IPS-20b (cell line): ENCODE measurements at regions not wholly inside any gene's neighbourhood (a gene's known extent, or its start where the extent isn't known, plus 50 kb on each side); places are given as distances from the start of the nearest gene placed in this dataset.

Experiments
- H3K27ac ChIP-seq: one replicate; pipeline ENCODE4 v1.5.1; 2013; ENCODE audit warnings: low read length
- H3K27me3 ChIP-seq: 2 replicates; pipeline ENCODE4 v1.6.1; 2013; ENCODE audit warnings: mild to moderate bottlenecking, low read length, inconsistent platforms; ENCODE audit not compliant: insufficient read depth
- H3K36me3 ChIP-seq: 2 replicates; pipeline ENCODE4 v1.6.1; 2013; ENCODE audit warnings: low read depth, mild to moderate bottlenecking, inconsistent platforms, low read length, moderate library complexity; ENCODE audit not compliant: insufficient read depth
- H3K4me1 ChIP-seq: 2 replicates; pipeline ENCODE4 v1.6.1; 2013; ENCODE audit warnings: mild to moderate bottlenecking, control low read depth, inconsistent platforms, low read length, moderate library complexity; ENCODE audit not compliant: insufficient read depth
- H3K4me3 ChIP-seq: 2 replicates; pipeline ENCODE4 v1.5.1; 2013; ENCODE audit warnings: mild to moderate bottlenecking, low read length, inconsistent platforms
- H3K9ac ChIP-seq: 2 replicates; pipeline ENCODE4 v1.6.1; 2013; ENCODE audit warnings: low read depth, mild to moderate bottlenecking, inconsistent platforms, low read length, moderate library complexity
- H3K9me3 ChIP-seq: 2 replicates; pipeline ENCODE4 v1.6.1; 2013; ENCODE audit warnings: mild to moderate bottlenecking, low read depth, low read length, inconsistent platforms; ENCODE audit not compliant: insufficient read depth

- Histone ChIP-seq H3K4me1 (no peaks in the 10 kb centered on the region), H3K9me3 (no peaks in the 10 kb centered on the region), H3K27me3 (no peaks in the 10 kb centered on the region), H3K4me3 (no peak overlapping the region), H3K27ac (no peak overlapping the region), H3K9ac (no peak overlapping the region), H3K36me3 (no peaks in the 10 kb centered on the region)
Measured at GRCh38 chr5:39598661-39599248, 174.0 kb upstream of the DAB2 start.

GRCh38 chr5:39588179-39588578, 163.4 kb upstream of the DAB2 start:
- H3K27ac ChIP-seq = no peak overlapping the region

GRCh38 chr5:39587675-39588074, 162.9 kb upstream of the DAB2 start:
- H3K4me1 ChIP-seq = no peaks in the 10 kb centered on the region
- no peak overlapping the region for H3K9ac ChIP-seq
- no peaks in the 10 kb centered on the region for H3K27me3 ChIP-seq

More at GRCh38 chr5:39588179-39588578, 163.4 kb upstream of the DAB2 start:
- no peak overlapping the region for H3K9ac ChIP-seq
- H3K27me3 ChIP-seq = no peaks in the 10 kb centered on the region
- no peaks in the 10 kb centered on the region for H3K9me3 ChIP-seq
- no peak overlapping the region for H3K4me3 ChIP-seq
- H3K4me1 ChIP-seq = no peaks in the 10 kb centered on the region
- no peaks in the 10 kb centered on the region for H3K36me3 ChIP-seq

DNA sequence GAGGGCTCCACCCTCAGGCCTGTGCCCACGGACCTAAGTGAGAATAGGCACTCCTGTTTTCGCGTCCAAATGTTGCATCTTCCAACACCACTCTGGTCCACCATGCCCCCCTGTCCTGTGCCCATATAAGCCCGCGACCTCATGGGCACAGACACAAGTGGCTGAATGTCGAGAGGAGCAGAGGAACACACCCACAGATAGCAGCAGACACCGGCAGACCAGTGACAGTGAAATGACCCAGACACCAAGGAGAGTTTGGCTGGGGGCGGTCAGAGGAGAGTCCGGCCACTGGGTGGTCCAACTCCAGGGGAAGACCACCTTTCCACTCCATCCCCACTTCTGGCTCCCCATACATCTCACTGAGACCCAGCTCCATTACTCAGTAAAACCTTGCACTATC, 161.4 kb upstream of the DAB2 start:
- Histone ChIP-seq H3K4me3 (no peak overlapping the region), H3K27ac (no peak overlapping the region), H3K4me1 (no peaks in the 10 kb centered on the region), H3K9ac (no peak overlapping the region), H3K9me3 (no peaks in the 10 kb centered on the region), H3K27me3 (no peaks in the 10 kb centered on the region), H3K36me3 (no peaks in the 10 kb centered on the region)

More at GRCh38 chr5:39587675-39588074, 162.9 kb upstream of the DAB2 start:
- H3K4me3 ChIP-seq = no peak overlapping the region
- H3K36me3 ChIP-seq = no peaks in the 10 kb centered on the region
- H3K27ac ChIP-seq = no peak overlapping the region
- no peaks in the 10 kb centered on the region for H3K9me3 ChIP-seq

- H3K36me3 ChIP-seq = no peaks in the 10 kb centered on the region
Measured at GRCh38 chr5:39584927-39585326, 160.1 kb upstream of the DAB2 start.

GRCh38 chr5:39580702-39581453, 156.1 kb upstream of the DAB2 start:
- no peaks in the 10 kb centered on the region for H3K4me1 ChIP-seq
- no peaks in the 10 kb centered on the region for H3K36me3 ChIP-seq
- H3K9ac ChIP-seq = no peak overlapping the region
- no peak overlapping the region for H3K27ac ChIP-seq
- no peaks in the 10 kb centered on the region for H3K27me3 ChIP-seq
- H3K9me3 ChIP-seq = no peaks in the 10 kb centered on the region
- H3K4me3 ChIP-seq = no peak overlapping the region

More at GRCh38 chr5:39584927-39585326, 160.1 kb upstream of the DAB2 start:
- Histone ChIP-seq H3K4me3 (no peak overlapping the region), H3K9ac (no peak overlapping the region), H3K27ac (no peak overlapping the region), H3K4me1 (no peaks in the 10 kb centered on the region), H3K27me3 (no peaks in the 10 kb centered on the region), H3K9me3 (no peaks in the 10 kb centered on the region)

- no peaks in the 10 kb centered on the region for H3K27me3 ChIP-seq
- no peak overlapping the region for H3K4me3 ChIP-seq
- H3K9me3 ChIP-seq = no peaks in the 10 kb centered on the region
- H3K4me1 ChIP-seq = no peaks in the 10 kb centered on the region
- H3K36me3 ChIP-seq = no peaks in the 10 kb centered on the region
- no peak overlapping the region for H3K27ac ChIP-seq
- H3K9ac ChIP-seq = no peak overlapping the region
Measured at GRCh38 chr5:39579750-39580149, 155.0 kb upstream of the DAB2 start.

- Histone ChIP-seq H3K36me3 (no peaks in the 10 kb centered on the region), H3K27ac (no peak overlapping the region), H3K4me1 (no peaks in the 10 kb centered on the region), H3K9me3 (no peaks in the 10 kb centered on the region), H3K4me3 (no peak overlapping the region), H3K27me3 (no peaks in the 10 kb centered on the region), H3K9ac (no peak overlapping the region)
Measured at GRCh38 chr5:39578887-39579497, 154.2 kb upstream of the DAB2 start.

- Histone ChIP-seq H3K4me3 (no peak overlapping the region), H3K9me3 (no peaks in the 10 kb centered on the region), H3K4me1 (no peaks in the 10 kb centered on the region), H3K36me3 (no peaks in the 10 kb centered on the region), H3K27me3 (no peaks in the 10 kb centered on the region), H3K27ac (no peak overlapping the region), H3K9ac (no peak overlapping the region)
Measured at GRCh38 chr5:39577529-39577928, 152.7 kb upstream of the DAB2 start.

DNA sequence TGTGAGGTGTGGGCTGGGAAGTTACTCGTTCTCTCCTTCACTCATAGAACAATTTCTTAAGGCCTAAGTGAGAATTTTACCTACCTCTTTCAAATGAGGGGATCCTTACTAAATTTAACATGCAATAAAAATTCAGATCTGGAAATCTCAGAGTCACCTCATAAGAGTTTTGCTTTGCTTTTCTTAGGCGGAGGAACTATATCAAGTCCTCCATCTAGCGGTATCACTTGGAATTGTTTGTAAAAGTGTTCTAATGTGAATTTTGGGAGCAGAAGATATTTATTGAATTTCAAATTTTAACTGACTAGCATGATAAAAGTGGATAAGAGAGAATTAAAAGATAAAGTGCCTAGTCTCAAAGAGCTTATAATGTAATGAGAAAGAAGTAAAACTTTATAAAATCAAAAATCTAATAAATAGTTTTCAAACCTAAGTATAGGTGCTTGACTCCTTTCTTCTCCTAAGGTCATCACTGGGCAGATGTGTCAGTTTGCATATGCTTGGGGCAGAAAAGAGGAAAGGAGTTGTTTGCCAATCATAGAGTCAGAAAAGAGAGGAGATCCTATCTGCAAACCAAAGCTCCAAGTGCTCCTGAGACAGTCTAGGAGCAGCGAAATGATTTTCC, 145.7 kb upstream of the DAB2 start:
- Histone ChIP-seq H3K27me3 (no peaks in the 10 kb centered on the region), H3K36me3 (no peaks in the 10 kb centered on the region), H3K4me1 (no peaks in the 10 kb centered on the region), H3K27ac (no peak overlapping the region), H3K9me3 (no peaks in the 10 kb centered on the region), H3K4me3 (no peak overlapping the region), H3K9ac (no peak overlapping the region)

DNA sequence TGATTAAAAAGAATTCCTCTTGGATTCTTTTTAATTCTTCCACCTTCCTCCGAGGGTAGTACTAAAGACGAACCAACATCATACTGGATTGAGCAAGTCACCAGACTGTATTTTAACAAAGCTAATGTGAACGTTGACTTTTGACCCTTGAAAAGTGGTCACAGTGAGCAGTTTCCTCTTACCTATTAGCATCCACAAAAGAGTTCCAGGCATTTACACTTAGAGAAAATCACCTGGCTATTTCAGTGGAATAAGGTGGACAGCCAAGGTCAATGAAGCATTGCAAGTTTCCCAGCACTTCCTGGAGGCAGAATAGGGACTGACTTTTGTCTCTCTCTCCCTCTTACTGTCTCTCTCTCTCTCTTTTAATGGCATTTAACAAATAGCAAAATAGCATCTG, 145.1 kb upstream of the DAB2 start:
- no peaks in the 10 kb centered on the region for H3K4me1 ChIP-seq
- no peaks in the 10 kb centered on the region for H3K9me3 ChIP-seq
- H3K4me3 ChIP-seq = no peak overlapping the region
- H3K9ac ChIP-seq = no peak overlapping the region
- no peak overlapping the region for H3K27ac ChIP-seq
- H3K36me3 ChIP-seq = no peaks in the 10 kb centered on the region
- H3K27me3 ChIP-seq = no peaks in the 10 kb centered on the region
